HG03378 (cell line): ENCODE measurements at regions not wholly inside any gene's neighbourhood (a gene's known extent, or its start where the extent isn't known, plus 50 kb on each side); places are given as distances from the start of the nearest gene placed in this dataset.

Experiments
- ATAC-seq: cut with Tn5 transposase; IDR thresholded peaks from one replicate; pipeline ENCODE4 v1.9.1; 2021; ENCODE audit warnings: mild to moderate bottlenecking, moderate library complexity; ENCODE audit not compliant: unreplicated experiment

DNA sequence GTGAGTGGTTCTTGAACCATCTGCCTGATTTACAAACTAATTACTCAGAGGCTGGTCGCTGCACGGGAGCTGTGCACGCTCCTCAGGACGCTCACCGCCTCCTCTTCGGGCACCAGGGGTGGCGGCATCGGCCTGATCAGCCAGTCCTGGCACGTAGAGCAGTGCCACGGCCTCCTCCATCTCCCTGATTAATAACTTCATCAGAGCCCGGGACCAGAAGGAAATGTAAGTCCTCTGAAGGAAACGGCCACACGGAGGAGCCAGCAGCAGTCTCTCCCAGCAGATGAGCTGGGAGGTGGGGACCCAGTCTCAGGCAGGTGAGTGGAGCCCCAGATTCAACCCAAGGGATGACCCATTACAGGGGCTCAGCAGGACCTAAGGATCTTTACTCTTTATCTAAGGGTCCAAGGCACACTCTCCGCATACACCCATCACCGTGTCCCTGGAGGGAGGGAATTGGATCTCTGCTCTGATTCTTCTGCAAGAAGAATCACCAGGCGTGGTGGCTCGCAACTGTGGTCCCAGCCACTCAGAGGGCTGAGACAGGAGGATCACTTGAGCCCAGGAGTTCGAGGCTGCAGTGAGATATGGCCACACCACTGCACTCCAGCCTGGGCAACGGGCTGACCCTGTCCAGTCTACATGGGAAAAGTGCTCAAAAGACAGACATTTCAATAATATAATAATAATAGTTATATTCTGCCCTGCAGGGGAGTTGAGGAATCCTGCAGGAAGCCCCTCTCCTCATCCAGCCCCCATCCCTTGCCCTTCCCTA, 366.5 kb downstream of the SEC14L1 start:
- ATAC-seq: no peak

DNA sequence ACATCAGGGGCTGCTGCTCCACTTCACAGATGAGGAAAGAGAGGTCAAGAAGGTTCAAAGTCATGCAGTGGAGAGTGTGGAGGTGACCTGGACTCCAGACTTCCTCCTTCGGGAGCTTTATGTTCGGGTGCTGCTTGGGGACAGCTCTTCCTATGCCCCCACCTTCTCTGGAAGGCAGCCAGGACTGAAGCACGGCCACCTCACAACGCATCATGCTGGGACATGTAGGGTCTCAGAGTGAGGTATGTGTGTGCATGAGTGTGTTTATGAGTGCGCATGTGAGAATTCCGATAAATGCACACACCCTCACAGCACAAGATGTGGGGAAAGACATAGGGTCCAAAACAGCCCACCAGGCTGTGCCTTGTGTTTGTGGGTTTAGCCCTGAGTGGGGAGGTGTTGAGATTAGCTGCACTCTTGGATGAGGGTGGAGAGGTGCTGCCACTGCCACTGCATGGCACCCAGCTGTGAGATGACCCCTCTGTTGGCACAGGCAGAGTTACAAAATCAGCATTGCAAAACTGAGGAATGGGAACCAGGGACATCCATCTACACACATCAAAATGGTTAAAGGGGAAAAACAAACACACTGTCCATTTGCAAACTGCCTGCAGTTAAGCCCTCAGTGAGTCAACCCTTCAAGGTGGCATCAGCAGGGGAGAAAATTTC, 367.4 kb downstream of the SEC14L1 start:
- no peak for ATAC-seq

DNA sequence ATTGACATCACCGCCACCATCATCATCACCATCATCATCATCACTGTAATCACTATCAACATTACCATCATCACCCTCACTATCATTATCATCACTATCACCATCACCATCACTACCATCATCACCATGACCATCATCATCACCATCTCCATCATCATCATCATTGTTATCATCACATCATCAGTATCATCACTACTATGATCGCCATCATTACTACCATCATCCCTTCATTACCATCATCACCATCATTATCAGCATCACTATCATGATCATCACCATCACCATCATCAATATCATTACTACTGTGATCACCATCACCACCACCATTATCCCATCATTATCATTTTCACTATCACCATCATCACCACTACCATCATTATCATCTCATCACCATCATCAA, 368.3 kb downstream of the SEC14L1 start:
- no peak for ATAC-seq

DNA sequence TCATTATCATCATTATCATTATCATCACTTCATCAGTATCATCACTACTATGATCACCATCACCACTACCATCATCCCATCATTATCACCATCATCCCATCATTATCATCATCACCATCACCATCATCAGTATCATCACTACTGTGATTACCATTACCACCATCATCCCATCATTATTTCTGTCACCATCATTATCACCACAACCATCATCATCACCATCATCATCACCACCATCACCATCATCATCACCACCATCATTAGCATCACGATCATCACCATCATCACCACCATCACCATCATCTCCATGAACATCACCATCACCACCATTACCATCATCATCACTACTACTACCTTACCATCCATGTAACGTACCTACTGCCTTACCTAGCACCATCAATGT, 368.8 kb downstream of the SEC14L1 start:
- no peak for ATAC-seq

DNA sequence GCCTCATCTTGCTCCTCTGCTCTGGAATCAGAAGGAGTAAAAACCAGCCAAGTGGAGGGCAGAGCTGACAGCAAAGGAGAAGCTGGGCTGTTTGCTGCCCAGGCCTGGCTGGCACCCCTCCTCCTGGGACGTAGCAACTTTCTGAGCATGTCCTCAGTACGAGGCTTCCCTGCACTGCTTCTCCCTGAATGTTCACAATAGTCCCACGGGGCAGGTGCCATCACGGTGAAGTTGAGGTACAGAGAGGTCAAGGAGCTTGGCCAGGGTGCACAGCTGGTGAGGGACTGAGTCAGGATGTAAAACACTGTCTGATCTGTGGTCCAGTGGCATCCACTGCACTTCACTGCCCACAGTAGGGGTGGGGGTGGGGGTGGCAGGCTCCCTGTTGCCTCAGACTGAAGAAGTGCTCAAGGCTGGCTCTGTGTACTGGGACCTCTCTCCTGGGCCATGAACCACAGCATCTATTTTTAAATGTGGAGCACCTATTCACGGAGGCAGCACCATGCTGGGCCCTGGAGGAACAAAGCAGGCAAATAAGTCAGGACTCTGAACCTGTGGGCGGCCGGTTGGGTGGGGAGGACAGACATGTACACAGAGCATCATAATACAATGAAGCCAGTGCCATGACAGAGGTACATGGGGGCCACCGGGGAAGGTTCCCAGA, 369.5 kb downstream of the SEC14L1 start:
- ATAC-seq: no peak

DNA sequence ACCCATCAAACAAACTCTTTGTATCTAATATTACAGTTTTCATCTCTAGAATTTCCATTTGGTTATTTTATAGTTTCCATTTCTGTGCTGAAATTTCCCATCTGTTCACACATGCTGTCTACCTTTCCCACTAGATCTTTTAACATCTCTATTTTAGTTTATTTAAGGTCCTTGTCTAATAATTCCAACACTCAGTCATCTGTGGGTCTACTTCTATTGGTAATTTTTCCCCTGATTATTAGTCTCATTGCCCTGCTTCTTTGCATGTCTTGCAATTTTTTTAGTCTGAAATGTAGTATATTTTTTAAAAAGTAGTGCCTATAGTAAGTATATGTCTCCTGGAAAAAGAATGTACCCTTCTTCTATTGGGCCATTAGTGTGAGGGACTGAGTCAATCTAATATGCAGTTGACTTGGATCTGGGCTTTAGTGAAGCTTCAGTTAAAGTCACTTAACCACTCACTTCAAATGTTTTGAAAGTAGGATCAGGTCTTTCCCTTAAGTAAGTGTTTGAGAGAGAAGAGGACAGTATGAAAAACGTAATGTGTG, 370.8 kb downstream of the SEC14L1 start:
- ATAC-seq: no peak

DNA sequence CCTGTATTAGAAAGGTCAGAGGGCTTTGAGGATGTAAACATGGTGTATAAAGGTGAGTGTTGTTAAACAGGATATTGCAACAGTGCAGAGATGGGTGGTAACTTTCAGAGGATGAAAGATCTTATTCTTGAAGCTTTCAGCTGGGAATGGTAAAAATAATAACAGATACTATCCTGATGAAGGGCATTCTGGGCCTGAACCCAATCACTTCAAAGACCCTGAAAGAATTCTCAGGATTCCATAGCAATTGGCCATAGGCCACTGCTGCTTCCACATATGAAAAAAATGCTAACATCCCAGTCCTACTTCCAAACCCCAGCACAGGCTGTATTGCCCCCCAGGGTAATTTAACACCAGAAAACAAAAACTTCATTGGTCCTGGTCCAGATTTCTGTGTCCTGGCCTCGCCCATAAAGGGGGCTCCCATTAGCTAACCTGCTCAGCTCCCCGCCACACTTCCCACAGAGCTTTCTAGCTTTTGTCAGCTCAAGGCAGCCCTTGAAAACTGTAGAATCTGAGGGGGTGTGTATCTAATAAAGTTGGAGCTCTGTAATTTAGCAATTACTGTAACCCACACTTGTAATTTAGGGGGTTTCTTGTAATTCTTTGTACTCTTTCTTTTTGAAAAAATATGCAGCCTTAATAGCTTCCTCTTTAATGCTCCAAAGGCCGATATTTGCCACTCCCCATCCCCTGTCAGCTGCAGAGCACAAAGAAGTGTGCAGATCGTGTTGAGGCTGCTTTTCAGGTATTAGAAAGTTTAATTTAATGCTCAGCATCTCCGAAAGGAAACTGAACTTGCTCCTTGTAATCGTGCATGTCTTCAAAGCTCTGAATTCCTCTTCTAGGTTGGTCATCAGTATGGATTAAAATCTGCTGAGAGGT, 371.5 kb downstream of the SEC14L1 start:
- no peak for ATAC-seq

DNA sequence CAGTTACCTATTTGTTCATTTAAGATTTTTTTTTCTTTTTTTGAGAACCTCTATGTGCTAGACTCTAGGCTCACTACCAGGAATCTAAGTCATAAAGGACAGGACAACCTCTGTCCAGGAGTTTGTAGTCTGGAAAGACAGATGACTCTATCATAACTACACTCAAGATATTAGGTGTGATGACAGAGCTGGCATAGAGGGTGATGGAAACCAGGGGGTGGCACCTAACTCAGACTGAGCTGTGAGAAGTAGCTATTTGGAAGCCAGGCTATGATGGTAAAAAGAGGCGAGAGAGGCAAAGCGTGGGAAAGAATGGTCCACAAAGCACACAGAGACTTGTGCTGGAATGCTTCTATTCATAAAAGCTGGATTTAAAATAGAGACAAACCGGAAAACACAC, 372.3 kb downstream of the SEC14L1 start:
- no peak for ATAC-seq

DNA sequence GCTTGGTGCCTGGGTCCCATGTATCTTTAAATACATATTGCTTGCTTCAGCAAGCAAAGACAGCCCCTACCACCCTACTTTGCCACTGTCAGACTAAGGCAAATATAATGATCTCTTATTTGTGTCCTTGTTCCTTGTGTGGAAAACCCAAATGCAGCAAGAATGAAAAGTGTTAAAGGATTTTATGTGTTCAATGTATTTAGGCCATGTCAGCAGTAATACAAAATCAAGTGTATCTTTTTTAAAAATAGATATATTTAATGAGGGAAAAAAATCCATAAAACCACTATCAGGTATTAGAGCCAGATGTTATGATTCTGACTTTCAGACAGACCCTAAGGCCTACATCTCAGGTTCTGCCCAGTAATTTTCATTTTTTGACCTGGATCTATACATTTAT, 374.5 kb downstream of the SEC14L1 start:
- ATAC-seq: no peak

DNA sequence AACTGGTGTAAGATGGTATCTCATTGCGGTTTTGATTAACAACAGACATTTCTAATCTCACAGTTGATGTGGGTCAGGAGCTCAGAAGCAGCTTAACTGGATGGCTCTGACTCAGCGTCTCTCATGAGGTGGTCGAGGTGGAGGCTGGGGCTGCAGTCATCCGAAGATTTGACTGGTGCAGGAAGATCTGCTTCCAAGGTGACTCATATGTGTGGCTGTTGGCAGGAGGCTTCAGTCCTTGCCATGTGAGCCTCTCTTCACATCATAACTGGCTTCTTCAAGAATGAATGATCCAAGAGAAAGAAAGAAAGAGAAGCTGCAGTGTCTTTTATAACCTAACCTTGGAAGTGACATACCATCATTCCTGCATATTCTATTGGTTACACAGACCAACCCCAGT, 376.1 kb downstream of the SEC14L1 start:
- ATAC-seq: no peak

DNA sequence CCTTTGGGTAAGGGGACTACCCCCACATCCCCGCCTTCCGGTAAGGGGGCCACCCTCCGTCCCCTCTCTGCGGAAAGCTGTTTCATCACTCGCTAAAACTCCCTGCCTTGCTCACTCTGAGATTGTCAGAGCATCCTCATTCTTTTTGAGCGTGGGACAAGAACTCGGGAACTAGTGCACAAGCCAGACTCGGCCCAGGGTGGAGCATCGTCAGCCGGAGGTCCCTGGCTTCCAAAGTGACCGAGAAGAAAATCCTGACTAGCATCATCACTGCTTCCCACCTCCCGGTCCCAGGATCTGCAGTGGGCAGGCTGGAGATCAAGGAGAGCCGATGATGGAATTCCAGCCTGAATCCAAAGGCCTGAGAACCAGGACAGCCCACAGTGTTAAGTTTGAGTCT, 380.3 kb downstream of the SEC14L1 start:
- no peak for ATAC-seq

DNA sequence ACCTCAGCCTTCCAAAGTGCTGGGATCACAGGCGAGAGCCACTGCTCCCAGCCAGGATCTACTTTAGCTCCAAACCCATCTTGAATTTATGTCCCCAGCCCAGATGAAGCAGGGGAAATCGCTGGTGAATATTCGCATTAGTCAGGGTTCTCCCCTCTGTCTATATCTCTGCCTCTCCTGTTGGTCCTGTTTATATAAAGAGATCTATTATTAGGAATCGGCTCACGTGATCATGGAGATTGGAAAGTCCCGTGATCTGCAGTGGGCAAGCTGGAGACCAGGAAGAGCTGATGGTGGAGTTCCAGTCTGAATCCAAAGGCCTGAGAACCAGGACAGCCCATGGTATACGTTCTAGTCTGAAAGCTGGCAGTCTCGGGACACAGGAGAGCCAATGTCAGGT, 382.8 kb downstream of the SEC14L1 start:
- no peak for ATAC-seq

DNA sequence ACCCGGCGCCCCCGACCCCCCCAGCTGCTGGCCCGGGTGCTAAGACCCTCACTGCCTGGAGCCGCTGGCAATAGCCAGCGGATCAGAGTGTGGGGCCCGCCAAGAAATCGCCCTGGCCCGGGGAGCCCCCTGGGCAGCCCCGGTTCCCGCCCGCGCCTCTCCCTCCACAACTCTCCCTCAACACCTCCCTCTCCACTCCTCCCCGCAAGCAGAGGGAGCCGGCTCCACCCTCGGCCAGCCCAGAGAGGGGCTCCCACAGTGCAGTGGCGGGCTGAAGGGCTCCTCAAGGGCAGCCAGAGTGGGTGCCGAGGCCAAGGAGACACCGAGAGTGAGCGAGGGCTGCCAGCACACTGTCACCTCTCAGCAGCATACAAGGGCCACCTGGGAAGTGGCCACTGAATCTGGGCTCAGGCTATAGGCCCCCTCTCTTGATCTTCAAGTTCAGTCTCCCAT, 385.5 kb downstream of the SEC14L1 start:
- no peak for ATAC-seq

DNA sequence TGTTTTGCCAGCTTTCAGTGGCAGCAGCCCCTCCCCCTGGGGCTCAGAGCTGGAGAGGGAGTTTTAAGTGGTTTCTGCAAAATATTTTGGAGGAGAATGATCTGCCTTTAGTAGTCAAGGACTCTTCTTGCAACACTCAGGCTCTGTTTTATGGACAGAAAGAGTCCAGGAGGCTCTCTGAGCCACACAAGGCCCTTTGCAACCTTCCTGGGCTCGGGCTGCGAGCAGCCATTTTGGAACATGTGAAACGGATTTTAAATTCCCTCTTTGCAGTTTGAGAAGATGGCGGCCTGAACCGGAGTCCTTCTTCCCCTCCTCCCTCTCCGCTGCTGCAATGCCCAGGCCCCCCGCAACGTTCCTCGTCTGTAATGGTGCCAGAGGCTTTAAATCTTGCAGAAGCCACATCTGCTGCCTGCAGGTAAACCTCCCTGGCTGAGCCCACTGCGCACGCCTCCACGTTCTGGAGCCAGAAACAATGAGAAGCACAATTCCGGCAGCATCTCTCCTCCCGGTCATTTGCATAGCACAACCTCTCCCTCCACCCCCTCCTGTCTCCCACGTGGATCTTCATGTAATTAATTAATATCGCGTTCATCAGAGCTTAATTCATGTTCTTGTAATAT, 386.1 kb downstream of the SEC14L1 start:
- no peak for ATAC-seq

DNA sequence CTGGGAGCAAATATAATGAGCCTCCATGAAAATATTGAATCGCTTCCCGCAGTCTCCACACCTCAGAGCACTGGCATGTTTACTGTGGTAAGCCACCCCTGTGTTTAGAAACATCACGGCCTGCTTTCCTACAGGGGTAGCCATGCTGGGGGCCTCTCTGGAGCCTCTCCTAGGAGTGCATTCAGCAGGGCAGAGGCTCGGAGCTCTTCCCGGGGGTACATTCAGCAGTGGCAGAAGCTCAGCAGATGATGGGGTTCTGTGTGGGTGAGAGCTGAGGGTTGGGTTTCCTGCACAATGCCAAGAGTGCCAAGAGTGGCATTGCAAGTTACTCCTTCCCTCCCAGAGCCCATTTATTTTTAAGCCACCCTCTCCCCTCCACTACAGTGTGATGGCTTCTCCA, 386.6 kb downstream of the SEC14L1 start:
- ATAC-seq: no peak

DNA sequence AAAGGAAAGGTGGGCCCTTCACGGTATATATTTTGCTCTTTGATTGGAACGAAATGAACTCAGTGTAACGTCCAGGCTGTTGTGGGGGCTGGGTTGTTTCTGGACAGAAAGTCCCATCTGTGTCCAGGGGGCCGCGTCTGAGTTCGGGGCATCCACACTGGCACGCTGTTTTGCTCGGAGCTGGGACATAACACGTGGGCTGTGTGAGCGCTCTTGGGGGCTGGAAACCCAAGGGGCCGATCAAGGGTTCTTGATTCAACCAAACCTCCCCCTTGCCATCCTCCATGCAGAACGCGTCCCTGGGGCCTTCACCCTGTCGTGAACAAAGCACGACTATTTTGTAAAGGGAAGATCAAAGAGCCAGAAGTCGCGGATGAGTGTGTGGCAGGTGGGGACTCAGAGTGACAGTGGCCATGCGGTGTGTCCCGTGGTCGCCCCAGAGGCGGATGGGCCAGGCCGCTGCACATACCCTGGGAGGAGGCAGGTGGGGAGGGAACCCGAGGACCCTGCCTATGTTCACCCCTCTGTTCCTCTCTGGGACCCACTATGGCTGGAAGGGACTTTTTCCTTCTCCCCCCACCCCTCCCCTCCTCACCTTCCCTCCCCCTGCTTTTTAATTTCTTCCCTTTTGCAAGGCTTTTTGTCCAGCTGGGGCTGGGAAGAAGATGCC, 387.2 kb downstream of the SEC14L1 start:
- ATAC-seq: no peak

DNA sequence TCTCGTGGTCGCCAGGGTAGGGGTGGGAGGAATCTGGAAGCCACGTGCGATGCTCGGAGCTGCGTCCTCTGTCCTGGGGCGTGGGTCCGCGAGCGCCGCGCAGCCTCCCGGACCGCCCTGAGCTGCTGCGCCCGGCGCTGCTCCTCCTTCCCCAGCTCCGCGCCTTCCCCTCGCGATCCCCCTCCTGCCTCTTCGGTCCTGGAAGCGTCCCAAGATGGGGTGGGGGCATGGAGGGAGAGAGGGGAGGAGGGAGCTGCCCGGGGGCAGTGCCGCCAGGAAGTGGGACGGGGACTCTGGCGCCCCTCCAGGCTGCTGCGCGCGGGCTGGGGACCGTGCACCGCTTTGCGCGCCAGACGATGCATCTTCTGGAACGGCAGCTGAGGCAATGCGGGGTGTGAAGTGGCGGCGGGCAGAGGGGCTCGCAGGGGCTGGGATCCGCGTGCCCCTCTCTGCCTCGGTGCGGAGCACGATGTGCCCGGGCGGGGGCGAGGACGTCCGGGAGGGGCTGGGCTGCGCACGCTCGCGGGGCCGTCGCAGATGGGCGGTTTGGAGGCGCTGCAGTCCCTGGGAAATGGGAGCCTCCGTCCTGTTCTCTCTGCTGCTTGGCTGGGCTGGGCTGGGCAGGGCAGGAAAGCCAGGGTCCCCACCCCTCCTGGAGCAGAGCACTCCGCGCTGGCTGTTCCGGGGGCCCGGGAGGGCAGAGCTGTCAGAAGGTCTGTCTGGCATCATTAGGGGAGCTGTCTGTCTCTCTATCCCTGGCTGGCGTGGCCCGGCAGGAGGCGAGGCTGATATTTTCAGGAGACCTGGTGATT, 388.0 kb downstream of the SEC14L1 start:
- ATAC-seq: no peak

DNA sequence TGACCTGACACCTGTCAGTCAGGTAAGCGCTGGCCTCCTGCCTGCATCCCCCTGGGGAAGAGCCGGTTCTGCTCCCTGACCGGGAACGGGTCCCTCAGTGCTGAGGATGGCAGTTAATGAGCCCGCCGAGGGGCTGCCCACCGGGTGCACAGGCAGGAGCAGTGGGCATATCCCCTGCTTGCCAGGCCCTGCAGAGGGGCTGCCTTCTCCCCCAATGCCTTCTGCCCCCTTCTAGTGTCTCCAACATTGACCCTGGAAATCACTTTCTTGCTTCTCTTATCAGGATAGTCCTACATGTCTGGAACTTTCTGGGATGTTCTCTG, 388.5 kb downstream of the SEC14L1 start:
- ATAC-seq: no peak

DNA sequence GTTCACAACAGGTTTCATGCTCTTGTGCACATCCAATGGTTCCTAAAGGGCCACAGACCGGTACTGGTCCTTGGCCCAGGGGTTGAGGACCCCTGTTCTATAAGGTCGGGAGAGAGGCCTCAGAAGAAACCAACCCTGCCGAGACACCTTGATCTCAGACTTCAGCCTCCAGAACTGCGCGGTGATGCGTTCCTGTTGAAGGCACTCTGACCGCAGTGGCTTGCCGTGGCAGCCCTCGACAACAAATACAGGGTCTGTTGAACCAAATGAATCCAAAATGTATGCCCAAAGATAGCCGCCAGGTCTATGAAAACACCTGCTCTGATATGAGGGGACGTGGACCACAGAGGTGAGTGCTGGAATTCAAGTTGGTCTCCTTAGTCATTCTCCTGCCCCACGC, 389.8 kb downstream of the SEC14L1 start:
- ATAC-seq: no peak
